ENCODE measurements at regions not wholly inside any gene's neighbourhood (a gene's known extent, or its start where the extent isn't known, plus 50 kb on each side); places are given as distances from the start of the nearest gene placed in this dataset.

- TF ChIP-seq, protein P1, sequence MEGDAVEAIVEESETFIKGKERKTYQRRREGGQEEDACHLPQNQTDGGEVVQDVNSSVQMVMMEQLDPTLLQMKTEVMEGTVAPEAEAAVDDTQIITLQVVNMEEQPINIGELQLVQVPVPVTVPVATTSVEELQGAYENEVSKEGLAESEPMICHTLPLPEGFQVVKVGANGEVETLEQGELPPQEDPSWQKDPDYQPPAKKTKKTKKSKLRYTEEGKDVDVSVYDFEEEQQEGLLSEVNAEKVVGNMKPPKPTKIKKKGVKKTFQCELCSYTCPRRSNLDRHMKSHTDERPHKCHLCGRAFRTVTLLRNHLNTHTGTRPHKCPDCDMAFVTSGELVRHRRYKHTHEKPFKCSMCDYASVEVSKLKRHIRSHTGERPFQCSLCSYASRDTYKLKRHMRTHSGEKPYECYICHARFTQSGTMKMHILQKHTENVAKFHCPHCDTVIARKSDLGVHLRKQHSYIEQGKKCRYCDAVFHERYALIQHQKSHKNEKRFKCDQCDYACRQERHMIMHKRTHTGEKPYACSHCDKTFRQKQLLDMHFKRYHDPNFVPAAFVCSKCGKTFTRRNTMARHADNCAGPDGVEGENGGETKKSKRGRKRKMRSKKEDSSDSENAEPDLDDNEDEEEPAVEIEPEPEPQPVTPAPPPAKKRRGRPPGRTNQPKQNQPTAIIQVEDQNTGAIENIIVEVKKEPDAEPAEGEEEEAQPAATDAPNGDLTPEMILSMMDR (IDR thresholded peaks at IDR 0.05): no peak
- TF ChIP-seq POLR2A (IDR thresholded peaks at IDR 0.05) (no peak), EP300 (IDR thresholded peaks at IDR 0.05) (no peak), POLR2AphosphoS5 (IDR thresholded peaks at IDR 0.05) (no peak)
Observed at GRCh38 chr1:61520401-61520800, 204.5 kb downstream of the TM2D1 start.

Measured in upper lobe of left lung (tissue), 4 donors.